ENCODE measurements at regions not wholly inside any gene's neighbourhood (a gene's known extent, or its start where the extent isn't known, plus 50 kb on each side); places are given as distances from the start of the nearest gene placed in this dataset.

DNA sequence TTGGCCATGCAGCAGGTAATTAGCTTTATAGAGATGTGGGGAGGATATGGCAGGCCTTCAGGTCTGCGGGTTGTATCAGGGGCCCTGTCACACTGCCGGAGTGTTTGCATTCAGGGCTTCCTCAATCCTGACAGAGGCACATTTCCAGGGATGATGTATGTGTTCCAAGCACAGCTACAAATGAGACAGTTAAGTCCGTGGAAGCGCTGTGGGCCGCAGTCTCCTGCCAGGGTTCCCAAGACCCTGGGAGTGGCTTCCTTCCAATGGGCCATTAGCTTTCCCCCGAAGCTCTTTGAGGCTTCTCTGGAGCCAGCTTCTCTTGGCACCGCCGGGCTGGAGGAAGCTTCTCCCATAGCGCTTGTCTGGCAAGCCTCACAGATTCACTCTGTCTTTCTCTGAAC lies 1524.7 kb upstream of the TMEM132C start:
- TF ChIP-seq, protein P1, sequence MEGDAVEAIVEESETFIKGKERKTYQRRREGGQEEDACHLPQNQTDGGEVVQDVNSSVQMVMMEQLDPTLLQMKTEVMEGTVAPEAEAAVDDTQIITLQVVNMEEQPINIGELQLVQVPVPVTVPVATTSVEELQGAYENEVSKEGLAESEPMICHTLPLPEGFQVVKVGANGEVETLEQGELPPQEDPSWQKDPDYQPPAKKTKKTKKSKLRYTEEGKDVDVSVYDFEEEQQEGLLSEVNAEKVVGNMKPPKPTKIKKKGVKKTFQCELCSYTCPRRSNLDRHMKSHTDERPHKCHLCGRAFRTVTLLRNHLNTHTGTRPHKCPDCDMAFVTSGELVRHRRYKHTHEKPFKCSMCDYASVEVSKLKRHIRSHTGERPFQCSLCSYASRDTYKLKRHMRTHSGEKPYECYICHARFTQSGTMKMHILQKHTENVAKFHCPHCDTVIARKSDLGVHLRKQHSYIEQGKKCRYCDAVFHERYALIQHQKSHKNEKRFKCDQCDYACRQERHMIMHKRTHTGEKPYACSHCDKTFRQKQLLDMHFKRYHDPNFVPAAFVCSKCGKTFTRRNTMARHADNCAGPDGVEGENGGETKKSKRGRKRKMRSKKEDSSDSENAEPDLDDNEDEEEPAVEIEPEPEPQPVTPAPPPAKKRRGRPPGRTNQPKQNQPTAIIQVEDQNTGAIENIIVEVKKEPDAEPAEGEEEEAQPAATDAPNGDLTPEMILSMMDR (IDR thresholded peaks at IDR 0.05; ENCODE audit: insufficient read depth, low read length): no peak
- TF ChIP-seq GABPA (IDR thresholded peaks at IDR 0.05; ENCODE audit: low read depth) (no peak), POLR2AphosphoS5 (IDR thresholded peaks at IDR 0.05; ENCODE audit: low read depth) (no peak), REST (IDR thresholded peaks at IDR 0.05; ENCODE audit: insufficient replicate concordance, low read depth) (no peak)

All from HL-60 (cell line).